Endothelial cell (in vitro differentiated cells): ENCODE measurements at regions not wholly inside any gene's neighbourhood (a gene's known extent, or its start where the extent isn't known, plus 50 kb on each side); places are given as distances from the start of the nearest gene placed in this dataset.

Source experiments
- DNase-seq: peaks from one replicate; pipeline ENCODE4 v3.0.0; 2021; ENCODE audit warnings: low spot score
- H3K27ac Mint-ChIP-seq: one replicate; pipeline ENCODE4 v1.8.0; 2021; ENCODE audit warnings: mixed read lengths, inconsistent platforms; ENCODE audit not compliant: unreplicated experiment
- H3K27me3 Mint-ChIP-seq: one replicate; pipeline ENCODE4 v1.8.0; 2021; ENCODE audit warnings: mild to moderate bottlenecking, moderate library complexity, mixed read lengths, inconsistent platforms; ENCODE audit not compliant: unreplicated experiment
- H3K36me3 Mint-ChIP-seq: one replicate; pipeline ENCODE4 v1.8.0; 2021; ENCODE audit warnings: mild to moderate bottlenecking, low read depth, mixed read lengths, inconsistent platforms; ENCODE audit not compliant: unreplicated experiment
- H3K4me1 Mint-ChIP-seq: one replicate; pipeline ENCODE4 v1.8.0; 2021; ENCODE audit warnings: mild to moderate bottlenecking, mixed read lengths, inconsistent platforms; ENCODE audit not compliant: unreplicated experiment
- H3K4me3 Mint-ChIP-seq: one replicate; pipeline ENCODE4 v1.8.0; 2021; ENCODE audit warnings: mild to moderate bottlenecking, mixed read lengths, inconsistent platforms; ENCODE audit not compliant: unreplicated experiment
- H3K9me3 Mint-ChIP-seq: one replicate; pipeline ENCODE4 v1.8.0; 2021; ENCODE audit warnings: mixed read lengths, inconsistent platforms; ENCODE audit not compliant: unreplicated experiment
- CTCF ChIP-seq: fragments of 200-600 bp; sonication (generic); IDR thresholded peaks from one replicate; pipeline ENCODE4 v1.5.0; 2021; ENCODE audit warnings: antibody characterized with exemption; ENCODE audit not compliant: unreplicated experiment

- no peak for TF ChIP-seq CTCF
- Mint-ChIP-seq H3K27me3 (peaks cover 6% of the 10 kb centered on the region), H3K9me3 (no peaks in the 10 kb centered on the region), H3K4me3 (no peak overlapping the region), H3K36me3 (no peaks in the 10 kb centered on the region), H3K4me1 (no peaks in the 10 kb centered on the region), H3K27ac (no peak overlapping the region)
- DNase-seq, result no peak
Observed at GRCh38 chr1:5451671-5452070, 540.6 kb downstream of the NPHP4 start.

GRCh38 chr1:5448486-5448885 is 543.7 kb downstream of the NPHP4 start:
- H3K4me1 Mint-ChIP-seq, result no peaks in the 10 kb centered on the region
- no peaks in the 10 kb centered on the region for H3K36me3 Mint-ChIP-seq
- peak; percentile 56 for DNase-seq
- no peaks in the 10 kb centered on the region for H3K9me3 Mint-ChIP-seq
- H3K27me3 Mint-ChIP-seq, result peaks cover 6% of the 10 kb centered on the region
- H3K4me3 Mint-ChIP-seq, result no peak overlapping the region
- TF ChIP-seq CTCF, result peak; percentile 43
- H3K27ac Mint-ChIP-seq, result no peak overlapping the region

- DNase-seq, result no peak
- no peaks in the 10 kb centered on the region for H3K4me1 Mint-ChIP-seq
- no peaks in the 10 kb centered on the region for H3K9me3 Mint-ChIP-seq
- no peaks in the 10 kb centered on the region for H3K36me3 Mint-ChIP-seq
- TF ChIP-seq CTCF, result no peak
- H3K4me3 Mint-ChIP-seq, result no peak overlapping the region
- peaks cover 6% of the 10 kb centered on the region for H3K27me3 Mint-ChIP-seq
- H3K27ac Mint-ChIP-seq, result no peak overlapping the region
Observed at GRCh38 chr1:5447503-5447960, 544.7 kb downstream of the NPHP4 start.

- Mint-ChIP-seq H3K27me3 (peaks cover 4% of the 10 kb centered on the region), H3K27ac (no peak overlapping the region), H3K4me3 (no peak overlapping the region), H3K4me1 (no peaks in the 10 kb centered on the region), H3K36me3 (no peaks in the 10 kb centered on the region), H3K9me3 (no peaks in the 10 kb centered on the region)
- no peak for TF ChIP-seq CTCF
- no peak for DNase-seq
Observed at GRCh38 chr1:5444396-5444795, 547.8 kb downstream of the NPHP4 start.

- no peak overlapping the region for H3K27ac Mint-ChIP-seq
- H3K4me3 Mint-ChIP-seq, result no peak overlapping the region
- TF ChIP-seq CTCF, result no peak
- H3K27me3 Mint-ChIP-seq, result peaks cover 2% of the 10 kb centered on the region
- H3K36me3 Mint-ChIP-seq, result peaks cover 6% of the 10 kb centered on the region
- no peaks in the 10 kb centered on the region for H3K4me1 Mint-ChIP-seq
- peaks cover 7% of the 10 kb centered on the region for H3K9me3 Mint-ChIP-seq
- DNase-seq, result no peak
Observed at GRCh38 chr1:5436808-5437207, 555.4 kb downstream of the NPHP4 start.
